ENCODE measurements at regions not wholly inside any gene's neighbourhood (a gene's known extent, or its start where the extent isn't known, plus 50 kb on each side); places are given as distances from the start of the nearest gene placed in this dataset.

DNA sequence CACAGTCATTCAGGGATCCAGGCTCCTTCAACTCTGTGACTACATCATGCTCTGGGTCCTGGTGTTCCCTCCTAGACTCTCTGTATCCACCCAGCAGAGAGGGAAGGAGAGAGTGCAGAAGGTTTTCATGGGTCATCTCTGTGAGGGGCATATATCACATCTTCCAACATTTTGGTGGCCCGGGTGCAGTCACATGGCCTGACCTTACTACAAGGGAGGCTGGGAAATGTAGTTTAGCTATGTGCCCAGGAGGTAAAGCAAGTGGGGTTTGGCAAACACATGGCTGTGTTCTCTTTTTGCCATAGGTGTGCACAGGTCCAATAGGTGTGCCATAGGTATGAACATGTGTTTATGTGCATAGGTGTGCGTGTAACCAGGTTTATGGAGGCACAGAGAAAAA, 222.2 kb upstream of the EEF2KMT start:
- DNase-seq (ENCODE audit: low read depth), result no peak
- TF ChIP-seq CTCF (conservative IDR thresholded peaks at IDR 0.05; ENCODE audit: low read depth, low read length), result no peak
- no peak overlapping the region for H3K4me3 ChIP-seq (ENCODE audit: low read length)

GRCh38 chr16:5315914-5316313, 218.3 kb upstream of the EEF2KMT start:
- TF ChIP-seq CTCF (conservative IDR thresholded peaks at IDR 0.05; ENCODE audit: low read depth, low read length), result no peak
- no peak for DNase-seq (ENCODE audit: low read depth)
- H3K4me3 ChIP-seq (ENCODE audit: low read length), result no peak overlapping the region

DNA sequence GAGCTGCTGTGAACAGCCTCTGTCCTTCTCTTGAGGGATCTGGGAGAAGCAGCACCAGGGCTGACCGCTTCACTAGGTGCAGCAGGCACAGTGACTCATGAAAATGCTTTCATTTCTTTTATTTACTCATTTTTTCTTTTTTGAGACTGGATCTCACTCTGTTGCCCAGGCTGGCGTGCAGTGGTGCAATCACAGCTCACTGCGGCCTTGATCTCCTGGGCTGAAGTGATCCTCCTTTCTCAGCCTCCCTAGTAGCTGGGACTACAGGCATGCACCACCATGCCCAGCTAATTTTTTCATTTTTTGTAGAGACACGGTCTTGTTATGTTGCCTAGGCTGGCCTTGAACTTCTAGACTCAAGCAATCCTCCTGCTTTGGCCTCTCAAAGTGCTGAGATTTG, 216.8 kb upstream of the EEF2KMT start:
- TF ChIP-seq CTCF (conservative IDR thresholded peaks at IDR 0.05; ENCODE audit: low read depth, low read length), result no peak
- no peak for DNase-seq (ENCODE audit: low read depth)
- H3K4me3 ChIP-seq (ENCODE audit: low read length), result no peak overlapping the region

GRCh38 chr16:5309946-5310611, 212.5 kb upstream of the EEF2KMT start:
- DNase-seq (ENCODE audit: low read depth), result no peak
- TF ChIP-seq CTCF (conservative IDR thresholded peaks at IDR 0.05; ENCODE audit: low read depth, low read length), result no peak
- H3K4me3 ChIP-seq (ENCODE audit: low read length), result no peak overlapping the region

- no peak overlapping the region for H3K4me3 ChIP-seq (ENCODE audit: low read length)
- no peak for TF ChIP-seq CTCF (conservative IDR thresholded peaks at IDR 0.05; ENCODE audit: low read depth, low read length)
- no peak for DNase-seq (ENCODE audit: low read depth)
Measured at GRCh38 chr16:5305023-5305422, 207.4 kb upstream of the EEF2KMT start.

DNA sequence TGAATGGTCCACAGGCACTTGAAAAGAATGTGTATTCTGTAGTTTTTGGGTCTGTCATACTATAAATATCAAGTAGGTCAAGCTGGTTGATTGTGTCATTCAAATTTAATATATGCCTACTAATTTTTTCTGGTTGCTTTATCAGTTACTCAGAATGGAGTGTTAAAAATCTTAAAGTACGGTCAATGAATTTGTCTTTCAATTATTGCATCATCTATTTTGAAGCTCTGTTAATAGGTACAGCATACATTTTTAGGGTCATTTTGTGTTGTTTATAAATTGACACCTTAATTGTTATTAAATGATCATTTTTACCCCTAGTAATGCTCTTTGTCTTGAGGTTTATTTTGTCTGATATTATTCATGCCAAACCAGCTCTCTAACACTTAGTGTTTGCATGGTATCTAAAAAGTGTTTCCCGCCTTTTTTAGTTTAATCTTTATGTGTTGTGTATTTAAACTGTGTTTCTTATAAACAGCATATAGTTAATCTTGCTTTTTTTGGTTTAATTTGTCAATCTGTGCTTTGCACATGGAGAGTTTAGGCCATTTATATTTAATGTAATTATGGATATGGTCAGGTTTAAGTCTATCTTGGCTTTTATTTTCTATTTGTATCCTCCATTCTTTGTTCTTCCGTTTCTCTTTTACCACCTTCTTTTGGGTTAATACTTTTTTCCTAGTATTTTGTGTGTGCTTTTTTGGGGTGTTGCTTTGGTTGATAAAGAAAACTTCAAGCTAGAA, 204.9 kb upstream of the EEF2KMT start:
- no peak for TF ChIP-seq CTCF (conservative IDR thresholded peaks at IDR 0.05; ENCODE audit: low read depth, low read length)
- no peak for DNase-seq (ENCODE audit: low read depth)
- H3K4me3 ChIP-seq (ENCODE audit: low read length), result no peak overlapping the region

- no peak for TF ChIP-seq CTCF (conservative IDR thresholded peaks at IDR 0.05; ENCODE audit: low read depth, low read length)
- no peak overlapping the region for H3K4me3 ChIP-seq (ENCODE audit: low read length)
- DNase-seq (ENCODE audit: low read depth), result no peak
Measured at GRCh38 chr16:5298202-5298601, 200.6 kb upstream of the EEF2KMT start.
